Astrocyte (in vitro differentiated cells and primary cell): ENCODE measurements at regions not wholly inside any gene's neighbourhood (a gene's known extent, or its start where the extent isn't known, plus 50 kb on each side); places are given as distances from the start of the nearest gene placed in this dataset.

Source experiments
- DNase-seq: peaks from one replicate; pipeline ENCODE4 v3.0.0-alpha.2; 2010; ENCODE audit warnings: low read depth
- FAIRE-seq: peaks from 2 replicates; lab custom pipeline; 2011; peaks lifted over from hg19 to GRCh38; lab: Jason Lieb, UNC
- H2AFZ ChIP-seq: 2 replicates; pipeline ENCODE4 v1.6.0; 2012; ENCODE audit warnings: low read depth, low read length, inconsistent platforms
- H3K27ac ChIP-seq: 2 replicates; pipeline ENCODE4 v1.5.1; 2011; ENCODE audit warnings: low read depth, low read length, inconsistent platforms
- H3K27me3 ChIP-seq: 2 replicates; pipeline ENCODE4 v1.6.0; 2011; ENCODE audit warnings: low read length, inconsistent platforms; ENCODE audit not compliant: insufficient read depth
- H3K36me3 ChIP-seq: 2 replicates; pipeline ENCODE4 v1.5.1; 2011; ENCODE audit warnings: low read length, inconsistent platforms; ENCODE audit not compliant: insufficient read depth
- H3K4me1 ChIP-seq: 2 replicates; pipeline ENCODE4 v1.5.1; 2011; ENCODE audit warnings: low read length, inconsistent platforms; ENCODE audit not compliant: insufficient read depth
- H3K4me2 ChIP-seq: 2 replicates; pipeline ENCODE4 v1.6.0; 2012; ENCODE audit warnings: low read length, inconsistent platforms
- H3K4me3 ChIP-seq: 2 replicates; pipeline ENCODE4 v1.5.1; 2011; ENCODE audit warnings: low read depth, mild to moderate bottlenecking, low read length, inconsistent platforms; ENCODE audit not compliant: insufficient read depth
- H3K79me2 ChIP-seq: 2 replicates; pipeline ENCODE4 v1.6.0; 2012; ENCODE audit warnings: mild to moderate bottlenecking, low read length, inconsistent platforms; ENCODE audit not compliant: insufficient read depth
- H3K9ac ChIP-seq: 2 replicates; pipeline ENCODE4 v1.6.0; 2012; ENCODE audit warnings: mild to moderate bottlenecking, low read length, inconsistent platforms
- H3K9me3 ChIP-seq: 2 replicates; pipeline ENCODE4 v1.5.1; 2012; ENCODE audit warnings: low read depth, mild to moderate bottlenecking, low read length, inconsistent platforms; ENCODE audit not compliant: insufficient read depth
- H4K20me1 ChIP-seq: 2 replicates; pipeline ENCODE4 v1.6.0; 2012; ENCODE audit warnings: low read length, inconsistent platforms; ENCODE audit not compliant: insufficient read depth
- H3K27ac Mint-ChIP-seq: one replicate; pipeline ENCODE4 v1.8.0; 2021; ENCODE audit warnings: mild to moderate bottlenecking, mixed read lengths; ENCODE audit not compliant: unreplicated experiment
- H3K27me3 Mint-ChIP-seq: one replicate; pipeline ENCODE4 v1.8.0; 2021; ENCODE audit warnings: low read depth, mixed read lengths; ENCODE audit not compliant: unreplicated experiment
- H3K36me3 Mint-ChIP-seq: one replicate; pipeline ENCODE4 v1.8.0; 2021; ENCODE audit warnings: low read depth, mixed read lengths; ENCODE audit not compliant: unreplicated experiment
- H3K4me1 Mint-ChIP-seq: one replicate; pipeline ENCODE4 v1.8.0; 2021; ENCODE audit warnings: low read depth, mixed read lengths; ENCODE audit not compliant: unreplicated experiment
- H3K4me3 Mint-ChIP-seq: one replicate; pipeline ENCODE4 v1.8.0; 2021; ENCODE audit warnings: mild to moderate bottlenecking, moderate library complexity, mixed read lengths; ENCODE audit not compliant: unreplicated experiment
- H3K9me3 Mint-ChIP-seq: one replicate; pipeline ENCODE4 v1.8.0; 2021; ENCODE audit warnings: mild to moderate bottlenecking, mixed read lengths; ENCODE audit not compliant: unreplicated experiment
- EZH2 ChIP-seq: IDR thresholded peaks from 2 replicates; pipeline ENCODE4 v1.6.1; 2012; ENCODE audit warnings: mild to moderate bottlenecking, low read length, inconsistent platforms; ENCODE audit not compliant: insufficient read depth
- TF ChIP-seq, protein P1 (sequence below): IDR thresholded peaks from 2 replicates; pipeline ENCODE4 v1.5.1; 2011; ENCODE audit warnings: low read depth, mild to moderate bottlenecking, inconsistent platforms, low read length, moderate library complexity; ENCODE audit not compliant: insufficient read depth

- H3K36me3 Mint-ChIP-seq = no peaks in the 10 kb centered on the region
- H3K27ac Mint-ChIP-seq = no peak overlapping the region
- no peak overlapping the region for H3K4me2 ChIP-seq
- no peak overlapping the region for H2AFZ ChIP-seq
- H3K9ac ChIP-seq = no peak overlapping the region
- H4K20me1 ChIP-seq = no peaks in the 10 kb centered on the region
- H3K27ac ChIP-seq = no peak overlapping the region
- H3K36me3 ChIP-seq = no peaks in the 10 kb centered on the region
- no peak overlapping the region for H3K4me3 ChIP-seq
- H3K27me3 ChIP-seq = no peaks in the 10 kb centered on the region
- peaks cover 3% of the 10 kb centered on the region for H3K4me1 ChIP-seq
- H3K27me3 Mint-ChIP-seq = peaks cover 16% of the 10 kb centered on the region
- H3K79me2 ChIP-seq = no peaks in the 10 kb centered on the region
- H3K9me3 ChIP-seq = no peaks in the 10 kb centered on the region
- TF ChIP-seq EZH2 = no peak
- FAIRE-seq (no peak), DNase-seq (no peak)
- H3K4me1 Mint-ChIP-seq = no peaks in the 10 kb centered on the region
- no peaks in the 10 kb centered on the region for H3K9me3 Mint-ChIP-seq
- no peak overlapping the region for H3K4me3 Mint-ChIP-seq
Observed at GRCh38 chr10:78471326-78471722, 437.7 kb downstream of the RPS24 start.

- FAIRE-seq = no peak
- Histone ChIP-seq H3K36me3 (no peaks in the 10 kb centered on the region), H2AFZ (no peak overlapping the region), H3K4me2 (no peak overlapping the region), H3K4me1 (peaks cover 3% of the 10 kb centered on the region), H4K20me1 (no peaks in the 10 kb centered on the region), H3K9me3 (no peaks in the 10 kb centered on the region), H3K79me2 (no peaks in the 10 kb centered on the region), H3K9ac (no peak overlapping the region), H3K27me3 (no peaks in the 10 kb centered on the region), H3K4me3 (no peak overlapping the region), H3K27ac (no peak overlapping the region)
- Mint-ChIP-seq H3K36me3 (no peaks in the 10 kb centered on the region), H3K27me3 (peaks cover 22% of the 10 kb centered on the region), H3K4me1 (no peaks in the 10 kb centered on the region), H3K27ac (no peak overlapping the region), H3K4me3 (no peak overlapping the region), H3K9me3 (no peaks in the 10 kb centered on the region)
- TF ChIP-seq EZH2 = no peak
- no peak for DNase-seq
Observed at GRCh38 chr10:78471723-78472550, 438.3 kb downstream of the RPS24 start.

GRCh38 chr10:78472551-78472890, 438.9 kb downstream of the RPS24 start:
- Histone ChIP-seq H3K27ac (no peak overlapping the region), H2AFZ (no peak overlapping the region), H4K20me1 (no peaks in the 10 kb centered on the region), H3K9ac (no peak overlapping the region), H3K4me2 (no peak overlapping the region), H3K79me2 (no peaks in the 10 kb centered on the region), H3K27me3 (no peaks in the 10 kb centered on the region), H3K36me3 (no peaks in the 10 kb centered on the region), H3K9me3 (no peaks in the 10 kb centered on the region), H3K4me1 (peaks cover 3% of the 10 kb centered on the region), H3K4me3 (no peak overlapping the region)
- Mint-ChIP-seq H3K9me3 (no peaks in the 10 kb centered on the region), H3K4me1 (no peaks in the 10 kb centered on the region), H3K36me3 (no peaks in the 10 kb centered on the region), H3K27me3 (peaks cover 28% of the 10 kb centered on the region), H3K4me3 (no peak overlapping the region), H3K27ac (no peak overlapping the region)
- no peak for DNase-seq
- FAIRE-seq = no peak
- no peak for TF ChIP-seq EZH2
- TF ChIP-seq, protein P1, sequence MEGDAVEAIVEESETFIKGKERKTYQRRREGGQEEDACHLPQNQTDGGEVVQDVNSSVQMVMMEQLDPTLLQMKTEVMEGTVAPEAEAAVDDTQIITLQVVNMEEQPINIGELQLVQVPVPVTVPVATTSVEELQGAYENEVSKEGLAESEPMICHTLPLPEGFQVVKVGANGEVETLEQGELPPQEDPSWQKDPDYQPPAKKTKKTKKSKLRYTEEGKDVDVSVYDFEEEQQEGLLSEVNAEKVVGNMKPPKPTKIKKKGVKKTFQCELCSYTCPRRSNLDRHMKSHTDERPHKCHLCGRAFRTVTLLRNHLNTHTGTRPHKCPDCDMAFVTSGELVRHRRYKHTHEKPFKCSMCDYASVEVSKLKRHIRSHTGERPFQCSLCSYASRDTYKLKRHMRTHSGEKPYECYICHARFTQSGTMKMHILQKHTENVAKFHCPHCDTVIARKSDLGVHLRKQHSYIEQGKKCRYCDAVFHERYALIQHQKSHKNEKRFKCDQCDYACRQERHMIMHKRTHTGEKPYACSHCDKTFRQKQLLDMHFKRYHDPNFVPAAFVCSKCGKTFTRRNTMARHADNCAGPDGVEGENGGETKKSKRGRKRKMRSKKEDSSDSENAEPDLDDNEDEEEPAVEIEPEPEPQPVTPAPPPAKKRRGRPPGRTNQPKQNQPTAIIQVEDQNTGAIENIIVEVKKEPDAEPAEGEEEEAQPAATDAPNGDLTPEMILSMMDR = no peak
